ENCODE measurements at regions not wholly inside any gene's neighbourhood (a gene's known extent, or its start where the extent isn't known, plus 50 kb on each side); places are given as distances from the start of the nearest gene placed in this dataset.

GRCh38 chr1:25131794-25132193 is 100.5 kb downstream of the SYF2 start:
- DNase-seq = no peak
- H3K23ac ChIP-seq (ENCODE audit: low read depth, low read length) = no peak overlapping the region
- H2AK5ac ChIP-seq (ENCODE audit: low read depth, low read length) = no peak overlapping the region
- no peak overlapping the region for H3K14ac ChIP-seq (replicated peaks; ENCODE audit: low read depth, low read length)
- H3K9ac ChIP-seq (ENCODE audit: low read depth, low read length) = no peak overlapping the region
- no peak overlapping the region for H4K8ac ChIP-seq (ENCODE audit: low read depth in 2 of 2, low read length in 2 of 2)
- no peak overlapping the region for H4K91ac ChIP-seq (ENCODE audit: insufficient read depth, low read depth, low read length)
- dilution Hi-C loops (cut with HindIII; ENCODE audit: low sequenced_read_pairs, unreplicated experiment) = no loop called here
- H3K4me3 ChIP-seq (ENCODE audit: insufficient read depth, low read depth, low read length) = no peak overlapping the region
- no peak overlapping the region for H2AK9ac ChIP-seq (replicated peaks; ENCODE audit: low read depth, low read length, poor library complexity)
- no peaks in the 10 kb centered on the region for H4K20me1 ChIP-seq (ENCODE audit: insufficient read depth, low read length)
- no peaks in the 10 kb centered on the region for H3K4me1 ChIP-seq (ENCODE audit: control insufficient read depth, insufficient read depth, low read length)
- no CpG with 5 or more reads among the region's 4 CpGs for WGBS, 2 experiments (ENCODE audit: extremely low coverage in 2 of 2, insufficient read length in 1 of 2)
- H3K36me3 ChIP-seq (ENCODE audit: control insufficient read depth, insufficient read depth, low read length) = no peaks in the 10 kb centered on the region
- H3K4ac ChIP-seq (ENCODE audit: low read depth, low read length) = no peak overlapping the region
- POLR2A ChIA-PET (ENCODE audit: unreplicated experiment) = no interaction called here
- intact Hi-C loops (cut with micrococcal nuclease) = no loop called here
- no peak overlapping the region for H2AFZ ChIP-seq (replicated peaks; ENCODE audit: low read length, poor library complexity)
- H3K18ac ChIP-seq (ENCODE audit: low read depth, low read length) = no peak overlapping the region
- H3K27ac ChIP-seq (ENCODE audit: insufficient read depth, low read length) = no peak overlapping the region
- no peak overlapping the region for H4K5ac ChIP-seq (ENCODE audit: low read depth, low read length)
- H2BK20ac ChIP-seq (ENCODE audit: low read depth, low read length) = no peak overlapping the region
- CTCF ChIA-PET = no interaction called here
- H3K9me1 ChIP-seq (ENCODE audit: insufficient read depth, low read length) = no peaks in the 10 kb centered on the region
- H3K79me1 ChIP-seq (ENCODE audit: low read depth in 1 of 2, low read length in 2 of 2) = no peaks in the 10 kb centered on the region
- in situ Hi-C loops (cut with MboI; ENCODE audit: low sequenced_read_pairs) = no loop called here
- H3K9me3 ChIP-seq (ENCODE audit: control insufficient read depth, insufficient read depth, low read length) = peaks cover 3% of the 10 kb centered on the region; the same call in 1 of the 2 replicates
- no peak overlapping the region for H2BK15ac ChIP-seq (ENCODE audit: low read depth, low read length)
- H3K56ac ChIP-seq (ENCODE audit: extremely low read depth, insufficient read depth, low read length) = no peak overlapping the region
- ATAC-seq (ENCODE audit: low read depth) = no peak
- peaks cover 53% of the 10 kb centered on the region for H3K27me3 ChIP-seq (ENCODE audit: control insufficient read depth, insufficient read depth, low read length)
- H2BK120ac ChIP-seq (ENCODE audit: low read depth, low read length) = no peak overlapping the region
- TF ChIP-seq FOS (IDR thresholded peaks at IDR 0.05; ENCODE audit: low read depth, low read length) (no peak), MAZ (IDR thresholded peaks at IDR 0.05; ENCODE audit: borderline replicate concordance, low read depth, low read length) (no peak), BHLHE40 (IDR thresholded peaks at IDR 0.05; ENCODE audit: low read depth, low read length) (no peak), USF2 (IDR thresholded peaks at IDR 0.05; ENCODE audit: low read depth, low read length) (no peak), SMC3 (IDR thresholded peaks at IDR 0.05; ENCODE audit: low read depth, low read length) (no peak), NFE2L2 (IDR thresholded peaks at IDR 0.05; ENCODE audit: low read depth, low read length) (no peak), CEBPB (IDR thresholded peaks at IDR 0.05; ENCODE audit: low read depth, low read length) (no peak), RCOR1 (IDR thresholded peaks at IDR 0.05; ENCODE audit: insufficient replicate concordance, low read length) (no peak), ELK1 (IDR thresholded peaks at IDR 0.05; ENCODE audit: borderline replicate concordance, low read depth, low read length) (no peak), CHD1 (IDR thresholded peaks at IDR 0.05; ENCODE audit: low read depth, low read length) (no peak), MAFK (IDR thresholded peaks at IDR 0.05; ENCODE audit: low read depth, low read length) (no peak), CTCF (conservative IDR thresholded peaks at IDR 0.05; ENCODE audit: low read depth, low read length) (no peak)
- no TSS peak for BruUV-seq (replicated peaks)
- H3K4me2 ChIP-seq (ENCODE audit: low read depth, low read length) = no peak overlapping the region
- no peak overlapping the region for H2BK5ac ChIP-seq (ENCODE audit: low read depth, low read length, poor library complexity, severe bottlenecking)

All from IMR-90 (cell line).